HG03025 (cell line): ENCODE measurements at regions not wholly inside any gene's neighbourhood (a gene's known extent, or its start where the extent isn't known, plus 50 kb on each side); places are given as distances from the start of the nearest gene placed in this dataset.

ENCODE experiments used
- ATAC-seq: cut with Tn5 transposase; IDR thresholded peaks from one replicate; pipeline ENCODE4 v1.9.1; 2021; ENCODE audit warnings: mild to moderate bottlenecking, moderate library complexity; ENCODE audit not compliant: unreplicated experiment, low FRiP score

GRCh38 chr2:180664507-180664906 lies 315.9 kb upstream of the UBE2E3 start:
- ATAC-seq: no peak

DNA sequence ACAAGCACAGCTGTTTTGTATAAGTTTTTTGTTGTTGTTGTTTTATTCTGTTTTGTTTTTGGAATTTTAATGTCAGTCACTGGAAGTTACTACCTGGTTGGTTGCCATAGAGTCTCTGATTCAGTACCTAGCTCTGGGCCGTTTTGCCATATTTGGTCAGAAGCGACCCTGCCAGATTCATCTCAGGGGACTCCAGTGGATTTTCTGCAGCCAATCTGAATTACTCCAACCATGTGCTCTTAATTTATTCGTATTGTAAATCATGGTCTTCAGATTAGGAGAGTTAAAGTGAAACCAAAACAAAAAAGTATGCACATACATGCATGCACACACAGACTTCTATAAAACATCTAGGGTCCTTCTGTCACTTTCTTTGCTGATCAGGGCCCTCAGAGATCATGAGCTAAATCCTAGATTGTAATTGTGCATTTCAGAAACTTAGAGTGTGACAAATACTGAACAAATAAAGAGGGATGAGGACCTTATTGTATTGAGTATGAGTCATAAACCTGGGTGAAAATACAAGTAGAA lies 317.4 kb upstream of the UBE2E3 start:
- no peak for ATAC-seq

- no peak for ATAC-seq
Observed at GRCh38 chr2:180662521-180662920, 317.9 kb upstream of the UBE2E3 start.

DNA sequence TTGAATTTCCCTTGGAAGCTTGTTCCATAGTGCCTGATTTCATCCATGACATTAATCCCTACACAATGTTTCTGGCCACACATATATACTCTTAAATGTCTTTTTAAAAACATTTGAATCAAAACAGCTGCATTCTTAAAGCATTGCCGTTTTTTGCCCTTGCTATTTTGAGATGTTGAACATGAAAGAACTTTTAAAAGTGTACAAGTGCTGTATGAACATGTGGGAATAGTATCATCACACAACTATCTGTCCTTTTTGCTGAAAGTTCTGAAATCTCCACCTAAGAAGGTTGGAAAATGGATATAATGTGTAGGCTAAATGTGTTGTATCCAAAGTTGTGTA lies 318.7 kb upstream of the UBE2E3 start:
- ATAC-seq: no peak

DNA sequence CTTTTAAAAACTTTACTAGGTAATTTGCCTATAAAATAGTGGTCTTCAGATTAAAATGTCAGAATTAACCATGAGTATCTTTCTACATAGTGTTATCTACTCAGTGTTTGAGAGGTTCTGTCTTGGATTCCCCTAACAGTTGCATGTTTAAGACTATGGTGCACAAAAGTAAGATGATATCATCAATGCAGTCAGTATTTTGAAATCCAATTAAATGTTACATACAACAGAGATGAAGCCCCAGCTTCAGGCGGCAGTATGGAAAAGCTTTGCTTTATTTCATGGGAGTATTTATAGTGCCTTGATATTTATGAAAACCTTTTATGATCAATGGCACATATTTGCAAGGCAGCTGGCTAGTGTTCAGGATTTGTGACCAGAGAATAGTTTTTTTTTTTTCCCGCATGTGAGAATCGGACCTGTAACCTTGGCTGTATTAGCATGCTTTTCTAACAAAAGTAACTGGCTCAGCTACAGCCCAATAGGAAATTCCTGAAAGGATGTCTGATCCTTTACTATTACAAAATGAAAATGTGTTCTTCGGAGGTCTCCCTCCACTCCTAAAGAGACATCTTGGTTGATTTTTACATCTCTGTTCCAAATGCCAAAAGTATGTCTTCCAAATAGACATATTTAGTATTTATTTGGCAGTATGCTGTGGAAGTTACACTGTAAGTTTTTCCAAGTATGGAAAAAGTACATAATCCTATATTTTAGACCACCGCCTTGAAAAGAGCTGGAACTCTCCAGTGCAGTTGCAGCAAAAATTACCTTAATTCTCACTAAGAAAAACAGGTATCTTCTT lies 319.3 kb upstream of the UBE2E3 start:
- no peak for ATAC-seq

GRCh38 chr2:180660207-180660606 lies 320.2 kb upstream of the UBE2E3 start:
- ATAC-seq: no peak

- ATAC-seq: no peak
Observed at GRCh38 chr2:180657054-180657453, 323.4 kb upstream of the UBE2E3 start.

GRCh38 chr2:180656455-180656847 lies 324.0 kb upstream of the UBE2E3 start:
- ATAC-seq: no peak

DNA sequence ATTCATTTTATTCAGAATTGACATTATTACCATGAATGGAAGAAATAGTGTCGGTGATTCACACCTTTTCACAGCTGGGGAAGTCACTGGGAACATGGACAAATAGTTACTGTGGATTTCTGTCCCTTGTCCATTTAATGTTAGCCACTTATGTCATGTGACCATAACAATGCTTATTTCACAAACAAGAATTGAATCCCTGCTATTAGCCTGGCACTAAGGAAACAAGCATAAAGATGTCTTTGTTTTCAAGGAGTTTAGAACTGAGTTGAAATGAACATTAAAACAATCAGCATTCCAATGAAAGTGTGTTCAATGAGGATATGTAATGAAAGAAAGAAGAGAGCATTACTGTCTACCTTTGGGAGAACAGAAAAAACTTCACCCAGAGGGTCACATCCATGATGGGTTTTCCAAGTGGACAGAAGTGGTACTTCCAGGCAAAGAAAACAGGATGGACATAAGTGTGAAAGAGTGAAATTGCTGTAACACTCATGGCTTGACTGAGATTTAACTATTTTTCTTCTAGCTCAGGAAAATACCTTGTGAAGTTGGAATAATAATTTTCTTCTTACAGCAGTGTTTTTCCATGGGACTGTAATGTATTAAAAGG lies 324.5 kb upstream of the UBE2E3 start:
- ATAC-seq: no peak

DNA sequence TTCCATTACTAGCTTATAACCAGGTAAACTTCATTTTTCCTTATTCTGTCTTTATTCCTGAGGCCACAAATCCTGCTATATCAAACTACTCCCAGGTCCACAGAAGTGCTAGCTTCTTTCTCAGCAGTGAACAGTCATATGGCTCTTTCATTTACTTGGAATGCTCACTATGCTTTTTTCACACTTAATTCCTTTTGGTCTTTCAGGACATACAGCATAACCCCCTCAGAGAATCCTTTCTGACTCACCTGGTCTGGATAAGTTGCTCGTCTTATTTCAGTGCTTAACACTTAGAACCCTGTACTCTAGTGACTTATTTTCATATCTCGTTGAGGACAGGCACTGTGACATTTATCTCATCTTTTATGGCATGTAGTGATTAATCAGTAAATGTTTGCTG lies 325.0 kb upstream of the UBE2E3 start:
- no peak for ATAC-seq

DNA sequence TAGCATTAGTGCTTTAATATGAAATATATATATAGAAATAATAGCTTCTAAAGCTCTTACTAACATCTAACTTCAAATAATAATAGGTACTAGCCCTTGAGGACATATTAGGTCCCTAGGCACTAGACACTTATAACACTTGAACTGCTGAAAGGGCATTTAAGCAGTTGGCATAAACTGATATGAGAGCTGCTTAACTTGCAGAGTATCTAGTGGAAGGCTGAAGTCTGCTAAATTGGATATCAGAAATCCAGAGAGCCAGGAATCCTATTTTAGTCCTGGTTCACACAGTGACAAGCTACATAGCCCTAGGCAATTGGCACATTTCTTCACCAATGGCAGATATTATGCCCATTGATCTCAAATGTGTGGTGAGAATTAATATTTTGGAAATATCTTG lies 326.9 kb upstream of the UBE2E3 start:
- ATAC-seq: no peak

GRCh38 chr2:180652794-180653193 lies 327.6 kb upstream of the UBE2E3 start:
- ATAC-seq: no peak

DNA sequence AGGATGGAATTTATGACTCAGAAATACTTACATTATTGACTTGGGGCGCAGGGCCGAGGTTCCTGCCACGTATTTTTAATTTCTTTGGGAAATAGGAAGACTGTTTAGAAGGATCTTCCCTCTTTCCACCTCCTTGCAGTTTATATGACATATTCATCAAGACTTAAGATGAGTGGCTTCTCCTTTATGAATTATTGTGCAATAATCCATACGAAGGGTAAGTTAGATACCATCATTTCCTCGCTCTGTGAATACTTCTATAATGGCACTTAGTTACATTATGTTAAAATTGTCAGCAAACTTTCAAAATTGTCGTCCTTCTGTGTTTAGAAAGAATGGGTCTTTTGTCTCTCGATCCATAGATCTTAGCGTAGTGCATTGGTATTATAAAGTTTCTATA lies 328.8 kb upstream of the UBE2E3 start:
- ATAC-seq: no peak

DNA sequence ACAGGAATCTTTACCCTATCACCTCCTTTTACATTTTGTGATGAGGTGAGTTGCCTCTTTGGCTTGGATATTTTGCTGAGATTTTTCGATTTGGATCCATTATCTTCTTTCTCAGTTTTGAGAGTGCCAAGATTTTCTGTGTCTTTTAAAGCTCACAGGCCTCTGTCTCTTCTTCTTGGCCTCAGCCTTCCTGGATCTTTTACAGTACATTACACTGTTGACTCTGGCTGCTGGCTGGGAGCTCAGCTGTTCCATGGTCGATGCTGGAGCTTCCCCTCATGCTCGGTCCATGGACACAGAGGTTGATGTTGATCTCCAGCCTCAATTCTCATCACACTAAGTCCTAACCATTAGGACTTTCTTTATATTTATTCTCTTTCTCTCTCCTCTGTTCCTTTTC lies 332.8 kb upstream of the UBE2E3 start:
- ATAC-seq: no peak

DNA sequence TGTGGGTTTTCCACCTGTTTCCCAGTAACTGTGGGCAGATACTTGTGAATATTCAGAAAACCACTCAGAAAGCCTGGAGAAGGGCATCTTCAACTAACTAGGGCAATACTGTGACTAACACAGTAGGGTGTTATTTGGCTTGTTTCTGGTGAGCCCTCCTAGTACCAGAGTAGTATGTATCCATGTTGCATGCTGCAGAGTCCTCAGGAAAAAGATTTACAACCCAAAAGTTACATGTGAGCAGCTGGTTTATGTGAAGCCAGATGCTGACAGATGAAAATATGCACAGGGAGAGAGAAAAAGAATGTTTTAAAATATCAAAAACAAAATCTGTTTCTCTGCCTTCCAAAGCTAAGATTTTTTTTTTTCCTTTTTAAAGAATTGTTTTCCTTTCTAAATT lies 333.2 kb upstream of the UBE2E3 start:
- ATAC-seq: no peak

- no peak for ATAC-seq
Observed at GRCh38 chr2:180646756-180647155, 333.6 kb upstream of the UBE2E3 start.

GRCh38 chr2:180644709-180645108 lies 335.7 kb upstream of the UBE2E3 start:
- ATAC-seq: no peak

DNA sequence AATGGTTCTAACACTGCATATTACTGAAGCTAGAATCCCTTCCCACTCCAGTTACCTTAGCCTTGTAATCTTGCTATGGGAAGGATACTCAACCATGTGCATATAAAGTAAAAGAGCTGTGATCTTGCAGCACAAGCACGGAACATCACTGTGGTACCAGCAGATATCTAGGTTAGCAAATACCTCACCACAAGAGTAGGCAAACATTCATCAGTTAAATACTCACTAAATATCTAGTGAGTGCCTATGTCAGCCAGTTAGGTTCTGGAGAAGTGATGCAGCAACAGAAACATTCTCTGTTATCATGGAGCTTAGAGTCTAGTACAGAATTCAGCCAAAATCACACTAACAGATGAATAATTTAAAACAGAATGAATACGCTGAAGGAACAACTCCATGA lies 349.6 kb upstream of the UBE2E3 start:
- ATAC-seq: no peak

DNA sequence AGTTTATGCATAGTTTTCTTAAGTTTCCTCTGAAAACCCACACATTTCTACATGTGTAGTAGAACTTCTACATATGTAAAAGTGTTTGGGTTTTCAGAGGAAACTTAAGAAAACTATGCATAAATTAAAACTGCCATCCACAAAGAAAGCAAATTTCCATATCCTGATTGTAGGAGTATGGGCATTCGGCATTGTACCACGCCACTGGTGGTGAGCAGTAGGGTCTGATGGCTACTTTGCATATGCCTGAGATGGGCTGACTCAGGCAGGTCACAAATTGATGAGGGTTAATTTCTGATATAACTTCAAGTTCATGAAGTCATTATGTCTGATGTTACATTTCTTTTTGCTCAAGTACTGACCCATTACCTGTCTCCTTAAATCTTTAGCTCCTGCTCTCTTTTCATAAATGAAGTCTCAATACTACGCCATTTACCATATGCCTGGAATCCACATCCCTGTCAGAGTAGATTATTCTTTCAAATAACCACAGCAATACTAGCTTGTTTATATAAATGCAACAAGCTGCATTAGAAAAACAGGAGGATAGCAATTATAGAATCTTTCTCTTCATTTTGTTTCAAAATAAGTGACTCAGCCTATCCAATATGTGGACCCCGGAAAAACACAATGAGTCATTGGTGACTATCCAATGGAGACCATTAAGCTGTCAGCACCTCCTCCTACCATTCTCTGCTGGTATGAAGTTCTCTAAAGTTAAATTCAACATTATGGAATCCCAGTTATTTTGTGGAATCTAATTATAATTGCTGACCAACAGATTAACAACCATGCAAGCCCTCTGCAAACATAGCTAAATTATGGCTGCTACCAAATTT lies 355.2 kb upstream of the UBE2E3 start:
- ATAC-seq: no peak

DNA sequence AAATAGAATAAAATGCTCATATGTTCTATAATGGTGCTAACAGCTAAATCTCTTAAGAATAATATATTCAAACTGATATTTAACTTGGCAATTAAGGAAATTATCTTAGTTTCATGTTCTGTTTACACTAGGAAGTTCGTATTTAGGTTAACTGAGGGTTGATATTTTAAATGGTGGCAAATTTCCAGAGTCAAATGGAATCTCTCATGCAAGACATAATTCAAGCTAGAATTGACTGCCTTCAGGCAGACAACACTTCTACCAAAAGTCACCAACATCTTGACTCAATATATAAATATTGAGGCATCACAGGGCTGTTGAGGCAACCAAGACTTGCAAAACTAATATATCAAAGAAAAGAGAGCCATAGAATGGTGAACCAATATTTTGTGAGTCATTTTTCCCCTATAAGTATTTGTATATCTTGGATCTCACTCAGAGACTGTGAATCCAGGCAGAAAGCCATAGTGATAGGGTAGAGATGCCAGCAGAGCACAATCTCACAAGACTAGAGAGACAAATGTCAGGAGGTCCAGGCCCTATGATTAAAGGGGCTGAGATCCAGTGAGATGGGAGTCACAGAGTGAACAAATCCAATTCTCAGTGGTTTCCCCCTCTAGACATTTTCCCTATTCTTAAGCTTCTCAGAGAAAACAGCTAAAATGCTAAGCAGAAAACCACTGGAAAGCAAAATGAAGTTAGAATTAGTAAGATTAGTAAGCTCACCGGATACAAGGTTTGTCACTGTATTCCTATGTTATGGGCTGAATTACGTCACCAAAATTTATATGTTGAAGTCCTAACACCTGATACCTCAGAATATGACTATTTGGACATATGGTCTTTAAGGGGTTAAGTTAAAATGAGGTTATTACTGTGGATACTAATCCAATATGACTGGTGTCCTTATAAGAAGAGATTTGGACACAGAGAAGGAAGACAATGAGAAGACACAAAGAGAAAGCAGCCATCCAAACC lies 358.2 kb upstream of the UBE2E3 start:
- no peak for ATAC-seq
